Limb (tissue), 2 donors: ENCODE measurements at regions not wholly inside any gene's neighbourhood (a gene's known extent, or its start where the extent isn't known, plus 50 kb on each side); places are given as distances from the start of the nearest gene placed in this dataset.
A peak's percentile ranks its signal among the peaks of the same experiment; 100 is the strongest.
"Not testable (repeated sequence)": the region's sequence is repeated elsewhere in the genome, so short reads cannot be mapped to it uniquely, and the experiment has no call there.

ENCODE experiments used
- DNase-seq, 2 donors: peaks; one replicate each; pipeline ENCODE4 v3.0.0-alpha.2; 2016; ENCODE audit errors: extremely low spot score in 2 of 2

DNA sequence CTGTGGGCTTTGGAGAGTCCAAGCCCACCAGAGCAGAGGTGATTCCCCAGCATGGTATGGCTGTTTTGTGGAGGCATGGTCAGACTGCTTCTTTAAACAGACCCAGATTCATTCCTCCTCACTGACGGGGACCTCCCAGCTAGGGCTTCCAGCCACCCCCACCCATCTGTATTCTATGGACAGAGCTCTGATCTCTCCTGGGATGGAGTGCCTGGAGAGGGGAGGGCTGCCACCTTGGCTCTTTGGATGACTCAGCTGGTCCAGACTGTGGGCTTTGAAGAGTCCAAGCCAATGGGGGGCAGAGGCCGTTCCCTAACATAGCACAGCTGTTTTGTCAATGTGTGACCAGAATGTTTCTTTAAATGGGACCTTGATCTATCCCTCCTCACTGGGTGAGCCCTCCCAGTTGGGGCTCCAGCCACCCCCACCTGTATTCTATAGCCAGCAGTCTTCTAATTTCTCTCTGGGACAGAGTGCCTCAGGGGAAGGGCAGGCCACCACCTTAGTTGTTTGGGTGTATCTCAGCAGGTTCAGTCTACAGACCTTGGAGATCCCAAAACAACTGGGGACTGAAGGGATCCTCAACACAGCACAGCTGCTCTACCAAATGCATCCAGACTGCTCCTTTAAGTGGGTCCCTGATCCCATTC, 122.0 kb upstream of the OSTN start:
- DNase-seq: no peak

DNA sequence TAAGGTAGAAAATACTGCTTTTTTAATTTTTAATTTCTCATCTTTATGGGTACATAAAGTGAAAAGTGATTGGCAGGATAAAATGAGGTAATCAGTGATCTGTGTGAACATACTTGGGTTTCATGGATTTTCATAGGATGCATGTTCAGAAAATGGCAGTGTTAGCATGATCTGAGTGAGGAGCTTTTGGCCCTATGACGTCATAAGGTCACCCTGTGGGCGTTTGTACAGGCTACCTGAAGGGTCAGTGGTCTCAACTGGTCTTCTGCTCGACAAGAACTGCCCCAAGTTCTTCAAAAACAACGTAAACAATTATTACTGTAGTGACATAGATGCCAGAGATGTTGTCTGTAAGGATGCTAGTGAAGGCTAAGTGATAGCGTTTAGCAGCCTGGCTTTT, 124.5 kb upstream of the OSTN start:
- no peak for DNase-seq

DNA sequence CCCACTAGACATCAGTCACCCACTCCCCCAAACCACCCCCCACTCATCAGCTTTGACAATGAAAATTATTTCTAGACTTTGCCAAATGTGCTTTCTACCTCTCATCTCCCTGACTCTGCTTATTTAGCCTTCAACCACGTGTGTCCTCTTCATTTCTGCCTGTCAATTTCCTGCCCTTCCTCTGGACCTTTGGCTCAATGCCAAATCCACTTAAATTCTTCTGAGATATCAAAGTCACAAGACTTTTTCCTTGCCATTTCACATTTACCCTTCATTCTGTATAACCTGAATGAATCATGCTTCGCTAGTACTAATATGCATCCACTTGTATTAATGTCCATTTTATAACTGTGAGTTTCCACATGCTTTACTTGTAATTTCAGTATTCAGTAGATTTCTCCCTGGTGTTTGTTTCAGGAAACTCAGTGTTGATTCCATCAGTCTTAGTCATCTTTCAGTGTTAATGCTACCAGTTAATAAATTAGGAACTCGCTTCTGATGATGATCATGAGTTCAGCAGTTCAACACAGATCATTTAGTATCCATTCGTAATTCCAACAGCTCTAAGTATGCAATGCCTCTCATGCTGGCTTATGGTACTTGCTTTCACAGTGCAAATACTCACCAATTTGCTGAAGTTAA, 128.2 kb upstream of the OSTN start:
- no peak for DNase-seq

DNA sequence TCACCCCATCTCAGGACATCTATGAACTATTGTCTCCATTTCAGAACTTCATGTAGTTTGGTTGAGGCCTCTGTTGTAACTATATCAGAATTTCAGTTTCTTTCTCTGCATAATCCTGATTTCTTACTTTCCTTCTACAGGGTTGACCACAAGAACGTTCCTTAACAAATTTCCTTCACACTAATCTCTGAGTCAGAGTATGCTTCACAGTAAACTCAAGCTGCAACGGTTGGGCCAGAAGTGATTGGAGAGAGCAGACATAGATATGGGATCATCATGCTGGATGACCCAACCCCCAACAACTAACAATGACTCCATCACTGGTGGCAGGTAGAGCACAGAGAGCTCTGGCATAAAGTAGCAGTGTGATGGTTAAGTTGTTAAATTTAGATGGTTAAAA, 128.8 kb upstream of the OSTN start:
- DNase-seq: no peak

GRCh38 chr3:191068946-191069813, 129.9 kb upstream of the OSTN start:
- DNase-seq: no peak

GRCh38 chr3:191066669-191067068, 132.4 kb upstream of the OSTN start:
- DNase-seq: no peak

GRCh38 chr3:191065181-191065805, 133.7 kb upstream of the OSTN start:
- DNase-seq: no peak

DNA sequence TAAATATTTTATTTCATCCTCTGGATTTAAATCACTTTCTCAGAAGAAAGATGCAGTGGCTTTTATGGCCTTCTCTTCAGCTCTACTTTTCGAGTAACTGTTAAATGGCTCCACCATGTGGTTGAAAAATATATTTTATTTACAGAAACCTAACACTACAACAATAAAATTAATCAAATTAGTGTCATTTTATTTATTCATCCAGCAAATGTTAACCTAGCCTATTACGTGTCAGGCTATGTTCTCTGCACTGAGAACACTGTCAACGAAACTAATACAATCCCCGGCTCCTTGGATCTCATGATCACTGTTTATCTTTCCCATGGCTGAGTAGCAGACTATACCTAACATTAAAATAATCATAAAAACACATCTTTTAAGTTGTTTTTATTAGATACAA, 148.0 kb upstream of the OSTN start:
- DNase-seq: peak in 1 of 2 donors; percentile 73

DNA sequence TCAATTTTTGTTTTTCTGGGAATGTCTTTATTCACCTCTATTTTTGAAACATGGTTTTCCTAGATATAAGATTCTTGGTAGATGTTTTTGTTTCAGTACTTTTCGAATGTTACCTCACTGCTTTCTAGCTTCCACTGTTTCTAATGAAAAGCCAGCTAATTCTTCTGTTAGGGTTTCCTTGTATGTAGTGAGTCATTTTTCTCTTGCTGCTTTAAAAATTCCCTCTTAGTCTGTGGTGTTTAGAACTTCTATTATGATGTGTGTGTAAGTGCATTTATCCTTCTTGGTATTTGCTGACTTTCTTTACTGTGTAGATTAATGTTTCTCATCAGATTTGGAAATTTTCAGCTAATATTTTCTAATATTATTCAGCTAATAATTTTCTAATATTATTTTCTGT, 151.1 kb upstream of the OSTN start:
- no peak for DNase-seq

DNA sequence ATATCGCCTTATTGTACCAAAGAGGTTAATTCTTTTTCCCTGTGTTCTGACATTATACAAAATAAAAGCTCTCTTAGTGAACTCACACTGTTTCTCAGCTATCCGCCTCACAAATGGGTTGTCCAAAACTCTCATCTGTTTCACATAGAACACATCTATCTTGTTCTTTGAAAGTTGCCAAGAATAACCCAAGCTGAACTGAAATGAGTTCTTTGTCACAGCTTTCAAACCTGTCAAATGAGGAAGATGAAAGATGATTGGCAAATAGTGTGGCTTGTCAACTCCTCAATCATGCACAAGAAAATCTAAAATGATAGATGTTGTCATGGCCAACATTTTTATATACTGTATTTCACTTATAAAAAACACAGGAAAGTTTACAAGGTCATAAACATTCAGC, 168.1 kb upstream of the OSTN start:
- no peak for DNase-seq

- peak in 1 of 2 donors; percentile 34 for DNase-seq
Observed at GRCh38 chr3:191030491-191030890, 168.0 kb upstream of the GMNC start.

DNA sequence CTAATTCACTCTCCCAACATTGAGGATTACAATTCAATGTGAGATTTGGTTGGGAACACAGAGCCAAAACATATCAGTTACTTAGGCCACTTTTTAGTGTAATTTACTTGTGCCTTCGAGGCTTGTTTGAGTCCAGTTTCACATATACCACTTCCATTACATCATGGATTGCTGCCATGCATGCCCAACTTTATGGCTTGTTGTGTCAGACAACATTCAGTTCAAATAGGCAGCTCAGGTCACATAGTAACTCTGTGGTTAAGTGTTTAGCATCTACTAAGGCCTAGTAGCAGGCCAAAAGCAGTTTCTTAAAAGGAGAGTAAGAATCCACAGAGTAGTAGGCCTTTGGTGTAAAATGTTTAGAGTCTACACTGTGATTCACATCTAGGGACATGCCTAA, 164.3 kb upstream of the GMNC start:
- DNase-seq: no peak

GRCh38 chr3:191020730-191021396, 158.4 kb upstream of the GMNC start:
- no peak for DNase-seq

GRCh38 chr3:191019855-191020254, 157.4 kb upstream of the GMNC start:
- no peak for DNase-seq

DNA sequence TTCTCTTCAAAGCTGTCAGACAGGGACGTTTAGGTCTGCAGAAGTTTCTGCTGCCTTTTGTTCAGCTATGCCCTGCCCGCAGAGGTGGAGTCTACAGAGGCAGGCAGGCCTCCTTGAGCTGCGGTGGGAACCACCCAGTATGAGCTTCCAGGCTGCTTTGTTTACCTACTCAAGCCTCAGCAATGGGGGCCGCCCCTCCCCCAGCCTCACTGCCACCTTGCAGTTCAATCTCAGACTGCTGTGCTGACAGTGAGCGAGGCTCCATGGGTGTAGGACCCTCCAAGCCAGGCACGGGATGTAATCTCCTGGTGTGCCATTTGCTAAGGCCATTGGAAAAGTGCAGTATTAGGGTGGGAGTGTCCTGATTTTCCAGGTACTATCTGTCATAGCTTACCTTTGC, 153.5 kb upstream of the GMNC start:
- DNase-seq: not testable (repeated sequence)

DNA sequence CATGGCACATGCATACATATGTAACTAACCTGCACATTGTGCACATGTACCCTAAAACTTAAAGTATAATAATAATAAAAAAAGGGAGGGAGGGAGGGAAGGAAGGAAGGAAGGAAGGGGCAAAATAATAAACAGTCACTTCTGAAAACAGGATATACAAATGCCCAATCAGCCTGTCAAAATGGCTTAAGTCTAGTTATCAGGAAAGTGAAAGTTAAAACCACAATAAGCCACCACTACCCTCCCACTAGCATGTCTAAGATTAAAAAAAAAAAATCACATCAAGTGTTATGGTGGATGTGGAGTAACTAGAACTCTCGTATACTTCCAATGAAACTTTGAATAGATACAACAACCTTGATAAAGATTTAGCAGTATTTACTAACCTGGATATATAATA, 145.6 kb upstream of the GMNC start:
- DNase-seq: no peak

DNA sequence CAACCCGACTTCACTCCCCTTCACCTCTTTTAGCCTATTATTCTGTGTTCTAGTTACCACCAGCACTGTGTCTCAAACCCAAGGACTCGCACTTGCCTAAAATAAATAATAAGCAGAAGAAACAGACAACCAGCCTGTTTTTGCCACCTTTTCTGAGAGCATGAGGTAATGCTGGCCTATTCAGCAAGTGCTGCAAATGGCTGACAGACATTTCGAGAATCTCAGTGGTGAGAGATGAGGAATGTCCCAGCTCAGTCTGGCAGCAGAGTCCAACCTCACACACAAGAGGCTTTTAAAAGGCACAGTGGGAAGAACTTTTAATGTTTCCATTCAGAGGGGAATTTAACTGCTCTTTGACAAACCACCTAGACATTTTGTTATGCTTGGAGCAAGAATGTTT, 143.3 kb upstream of the GMNC start:
- DNase-seq: no peak

- no peak for DNase-seq
Observed at GRCh38 chr3:191003742-191004141, 141.2 kb upstream of the GMNC start.

- DNase-seq: no peak
Observed at GRCh38 chr3:190996181-190996775, 133.8 kb upstream of the GMNC start.

- no peak for DNase-seq
Observed at GRCh38 chr3:190995156-190995555, 132.7 kb upstream of the GMNC start.

DNA sequence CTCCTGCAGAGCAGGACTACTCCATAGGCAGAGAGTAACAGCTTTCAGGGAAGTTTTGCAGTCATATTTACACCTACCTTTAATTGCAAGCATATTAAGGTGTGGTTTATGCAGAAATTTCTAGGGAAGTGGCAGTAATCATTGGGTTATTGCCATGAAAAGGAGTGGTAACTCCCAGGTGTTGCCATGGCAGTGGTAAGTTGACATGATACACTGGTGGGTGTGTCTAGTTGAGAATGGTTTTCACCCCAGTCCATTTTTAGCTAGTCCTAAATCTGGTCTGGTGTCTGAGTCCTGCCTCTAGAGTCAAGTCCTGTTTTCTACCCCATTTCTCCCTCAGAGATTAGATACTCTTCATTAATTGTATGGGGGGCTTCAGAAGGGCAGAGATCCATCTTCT, 128.4 kb upstream of the GMNC start:
- DNase-seq: no peak
